GM19023 (cell line): ENCODE measurements at regions not wholly inside any gene's neighbourhood (a gene's known extent, or its start where the extent isn't known, plus 50 kb on each side); places are given as distances from the start of the nearest gene placed in this dataset.

Experiments
- ATAC-seq: cut with Tn5 transposase; IDR thresholded peaks from one replicate; pipeline ENCODE4 v1.9.1; 2021; ENCODE audit warnings: mild to moderate bottlenecking, moderate library complexity; ENCODE audit not compliant: unreplicated experiment

DNA sequence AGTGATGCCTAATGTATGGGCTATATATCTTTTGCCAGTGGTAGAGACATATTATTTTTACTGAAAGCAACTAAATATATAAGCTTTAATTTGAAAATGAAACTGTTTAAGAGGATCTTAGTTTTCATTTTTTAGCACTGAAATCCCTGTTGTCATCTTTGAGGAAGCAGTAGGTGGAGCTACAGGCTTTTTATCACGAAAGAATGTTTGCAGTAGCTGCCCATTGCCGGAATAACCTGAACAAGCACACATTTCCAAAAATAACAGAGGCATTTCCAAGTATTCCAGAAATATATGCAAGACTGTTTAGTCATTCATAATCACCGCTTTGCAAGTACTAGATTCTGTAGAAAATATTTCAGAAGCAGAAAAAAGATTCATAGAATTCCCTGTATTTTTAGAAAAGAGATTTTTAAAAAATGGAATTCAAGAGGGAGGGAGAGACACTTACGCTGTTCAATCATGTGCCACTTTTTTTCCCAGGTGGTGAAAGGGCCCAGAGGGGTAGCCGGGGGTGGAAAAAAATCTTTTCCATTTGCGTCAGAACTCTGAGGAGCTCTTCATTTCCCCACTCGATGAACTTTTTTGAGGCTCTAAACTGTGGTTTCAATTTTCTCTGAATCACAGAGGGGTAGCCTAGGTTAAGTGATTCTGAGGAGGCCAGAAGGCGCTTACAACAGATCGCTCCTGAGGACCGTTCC, 142.5 kb upstream of the FERMT1 start:
- no peak for ATAC-seq

- no peak for ATAC-seq
Observed at GRCh38 chr20:6253396-6253795, 130.6 kb upstream of the FERMT1 start.

DNA sequence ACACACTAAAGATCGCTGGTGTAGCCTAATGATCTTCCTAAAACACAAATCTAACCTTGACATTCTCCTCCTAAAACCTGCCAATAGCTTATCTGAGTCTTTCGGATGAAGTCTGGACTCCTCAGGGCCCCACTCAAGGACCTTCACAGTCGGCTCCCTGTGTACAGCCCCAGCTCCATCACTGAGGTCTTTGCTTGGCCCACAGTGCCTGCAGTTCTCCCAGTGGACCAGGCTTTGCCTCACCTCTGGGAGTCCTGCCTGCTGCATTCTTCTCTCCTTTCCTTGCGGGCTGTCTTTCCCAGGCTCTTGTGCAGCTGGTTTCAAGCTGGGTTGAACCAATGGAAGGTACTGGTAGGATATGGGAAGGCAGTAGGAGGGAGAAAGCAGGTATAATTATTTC, 122.6 kb upstream of the FERMT1 start:
- no peak for ATAC-seq

- ATAC-seq = no peak
Observed at GRCh38 chr20:6241591-6241990, 118.8 kb upstream of the FERMT1 start.

GRCh38 chr20:6240059-6240458, 117.2 kb upstream of the FERMT1 start:
- ATAC-seq = no peak

GRCh38 chr20:6238421-6238820, 115.6 kb upstream of the FERMT1 start:
- ATAC-seq = no peak

DNA sequence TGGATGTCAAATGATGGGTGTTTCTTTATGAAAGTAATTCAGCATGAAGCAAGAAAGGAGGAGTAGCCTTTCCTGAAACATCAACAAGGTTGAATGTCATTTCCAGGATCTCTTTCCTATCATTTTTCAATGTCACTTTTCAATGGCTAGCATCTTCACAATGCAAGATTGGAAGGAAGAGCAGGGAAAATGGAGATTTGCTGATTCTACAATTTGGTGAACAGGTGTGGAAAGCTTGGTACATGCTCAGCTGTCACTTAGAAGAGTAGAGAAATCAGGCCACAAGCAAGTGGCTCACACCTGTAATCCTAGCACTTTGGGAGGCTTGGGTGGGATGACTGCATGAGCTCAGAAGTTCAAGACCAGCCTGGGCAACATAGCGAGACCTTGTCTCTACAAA, 112.7 kb upstream of the FERMT1 start:
- ATAC-seq = no peak

GRCh38 chr20:6232436-6232835, 109.6 kb upstream of the FERMT1 start:
- ATAC-seq = no peak

DNA sequence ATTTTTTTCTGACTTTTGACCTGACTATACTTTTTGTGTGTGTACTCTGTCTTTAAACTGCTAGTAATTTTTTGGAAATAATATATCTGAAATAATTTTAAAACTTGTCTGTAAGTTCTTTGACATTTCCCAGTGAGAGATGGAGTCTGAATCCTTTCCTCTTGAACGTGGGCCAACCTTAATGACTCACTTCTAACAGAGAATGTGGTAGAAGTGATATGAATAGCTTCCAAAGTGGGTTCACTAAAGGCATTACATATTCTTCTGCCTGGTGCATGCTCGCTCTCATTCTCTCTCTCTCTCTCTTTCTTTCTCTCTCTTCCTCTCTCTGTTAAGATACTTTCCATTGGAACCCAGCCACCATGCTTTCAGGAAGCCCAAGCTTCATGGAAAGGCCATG, 108.7 kb upstream of the FERMT1 start:
- ATAC-seq = no peak

GRCh38 chr20:6228302-6228843, 105.5 kb upstream of the FERMT1 start:
- no peak for ATAC-seq

DNA sequence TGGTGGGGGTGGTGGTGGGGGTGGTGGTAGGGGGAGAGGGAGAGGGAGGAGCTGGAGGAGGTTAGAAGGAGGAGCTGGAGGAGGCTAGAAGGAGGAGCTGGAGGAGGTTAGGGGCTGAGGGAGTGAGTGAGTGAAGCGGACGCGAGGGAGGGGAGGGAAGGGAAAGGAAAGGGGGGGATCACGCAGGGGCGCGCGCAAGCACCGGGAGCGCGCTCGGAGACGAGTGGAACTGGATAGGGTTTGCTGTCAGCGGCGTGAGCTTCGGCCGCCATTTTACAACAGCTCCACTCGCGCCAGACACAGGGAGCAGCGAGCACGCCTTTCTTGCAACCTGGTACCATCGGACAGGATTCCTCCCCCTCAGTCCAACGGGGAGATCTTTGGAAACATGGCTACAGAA, 90.5 kb upstream of the FERMT1 start:
- no peak for ATAC-seq

- no peak for ATAC-seq
Observed at GRCh38 chr20:6212903-6213302, 90.1 kb upstream of the FERMT1 start.

- no peak for ATAC-seq
Observed at GRCh38 chr20:6209093-6209492, 86.3 kb upstream of the FERMT1 start.

DNA sequence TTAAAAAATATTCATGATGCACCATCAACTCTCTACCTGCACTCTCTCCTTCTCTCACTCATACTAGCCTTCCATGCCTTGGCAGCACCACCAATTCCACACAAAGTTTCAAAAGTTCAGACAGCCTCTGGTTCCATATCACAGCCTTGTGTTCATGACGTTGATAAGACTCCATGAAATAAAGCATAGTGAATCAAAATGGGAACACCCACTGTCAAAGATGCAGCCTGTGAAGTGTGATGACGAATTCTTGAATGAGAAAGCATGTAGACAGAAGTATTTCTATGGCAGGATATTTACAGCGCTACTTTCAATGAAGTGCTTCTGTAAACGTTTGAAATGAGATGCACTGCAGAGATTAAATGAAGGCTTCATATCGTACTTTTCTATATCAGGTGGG, 77.3 kb upstream of the FERMT1 start:
- no peak for ATAC-seq

GRCh38 chr20:6185268-6185667, 62.4 kb upstream of the FERMT1 start:
- no peak for ATAC-seq

- no peak for ATAC-seq
Observed at GRCh38 chr20:6184086-6184485, 61.3 kb upstream of the FERMT1 start.

GRCh38 chr20:6180531-6180930, 57.7 kb upstream of the FERMT1 start:
- no peak for ATAC-seq

GRCh38 chr20:6178537-6178936, 55.7 kb upstream of the FERMT1 start:
- no peak for ATAC-seq

DNA sequence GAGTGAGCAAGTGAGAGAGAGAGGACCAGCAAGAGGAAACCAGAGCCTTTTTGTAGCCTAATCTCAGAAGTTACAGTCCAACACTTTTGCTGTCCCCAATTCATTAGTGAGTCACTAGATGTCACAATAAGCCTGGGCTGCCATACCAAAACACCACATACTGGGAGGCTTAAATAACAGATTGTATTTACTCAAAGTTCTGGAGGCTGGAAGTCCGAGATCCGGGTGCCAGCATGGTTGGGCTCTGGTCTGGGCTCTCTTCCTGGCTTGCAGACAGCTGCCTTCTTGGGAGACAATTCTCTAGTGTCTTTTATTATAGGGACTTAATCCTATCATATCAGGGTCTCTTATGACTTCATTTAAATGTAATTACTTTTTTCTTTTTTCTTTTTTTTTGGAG, 50.7 kb upstream of the FERMT1 start:
- no peak for ATAC-seq
